ENCODE measurements at regions not wholly inside any gene's neighbourhood (a gene's known extent, or its start where the extent isn't known, plus 50 kb on each side); places are given as distances from the start of the nearest gene placed in this dataset.

- TF ChIP-seq EZH2 (IDR thresholded peaks at IDR 0.05) (no peak), POLR2AphosphoS5 (IDR thresholded peaks at IDR 0.05; ENCODE audit: borderline replicate concordance, low read depth, low read length) (no peak), FOXP2 (optimal IDR thresholded peaks at IDR 0.05; ENCODE audit: control extremely low read depth, extremely low read length, insufficient read depth) (no peak)
These were observed 283.1 kb upstream of the RGMB start for GRCh38 chr5:98490348-98490747.

Measured in SK-N-MC (cell line).